Astrocyte (in vitro differentiated cells and primary cell): ENCODE measurements at regions not wholly inside any gene's neighbourhood (a gene's known extent, or its start where the extent isn't known, plus 50 kb on each side); places are given as distances from the start of the nearest gene placed in this dataset.

Experiments
- EZH2 ChIP-seq: IDR thresholded peaks from 2 replicates; pipeline ENCODE4 v1.6.1; 2012; ENCODE audit warnings: mild to moderate bottlenecking, low read length, inconsistent platforms; ENCODE audit not compliant: insufficient read depth
- TF ChIP-seq, protein P1 (sequence below): IDR thresholded peaks from 2 replicates; pipeline ENCODE4 v1.5.1; 2011; ENCODE audit warnings: low read depth, mild to moderate bottlenecking, inconsistent platforms, low read length, moderate library complexity; ENCODE audit not compliant: insufficient read depth

DNA sequence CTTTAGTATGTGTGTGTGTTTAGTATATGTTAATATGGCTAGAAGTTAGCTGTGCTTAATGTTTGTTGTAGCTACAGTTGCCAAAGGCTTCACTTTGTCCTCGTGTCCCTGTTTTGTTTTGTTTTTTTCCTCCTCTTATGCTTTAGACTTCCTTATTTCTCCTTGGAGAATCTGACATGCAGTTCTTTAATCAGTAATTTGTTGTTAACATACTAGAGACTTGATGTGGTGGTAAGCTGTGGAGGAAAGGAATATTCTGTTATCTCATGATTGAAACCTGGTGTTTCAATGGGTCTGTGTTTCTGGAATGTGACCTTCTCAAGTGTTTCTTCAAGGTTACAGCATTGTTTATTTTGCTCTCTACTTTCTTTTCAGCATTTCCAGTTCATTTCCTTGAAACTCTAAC is 515.6 kb upstream of the ST8SIA4 start:
- TF ChIP-seq, protein P1, sequence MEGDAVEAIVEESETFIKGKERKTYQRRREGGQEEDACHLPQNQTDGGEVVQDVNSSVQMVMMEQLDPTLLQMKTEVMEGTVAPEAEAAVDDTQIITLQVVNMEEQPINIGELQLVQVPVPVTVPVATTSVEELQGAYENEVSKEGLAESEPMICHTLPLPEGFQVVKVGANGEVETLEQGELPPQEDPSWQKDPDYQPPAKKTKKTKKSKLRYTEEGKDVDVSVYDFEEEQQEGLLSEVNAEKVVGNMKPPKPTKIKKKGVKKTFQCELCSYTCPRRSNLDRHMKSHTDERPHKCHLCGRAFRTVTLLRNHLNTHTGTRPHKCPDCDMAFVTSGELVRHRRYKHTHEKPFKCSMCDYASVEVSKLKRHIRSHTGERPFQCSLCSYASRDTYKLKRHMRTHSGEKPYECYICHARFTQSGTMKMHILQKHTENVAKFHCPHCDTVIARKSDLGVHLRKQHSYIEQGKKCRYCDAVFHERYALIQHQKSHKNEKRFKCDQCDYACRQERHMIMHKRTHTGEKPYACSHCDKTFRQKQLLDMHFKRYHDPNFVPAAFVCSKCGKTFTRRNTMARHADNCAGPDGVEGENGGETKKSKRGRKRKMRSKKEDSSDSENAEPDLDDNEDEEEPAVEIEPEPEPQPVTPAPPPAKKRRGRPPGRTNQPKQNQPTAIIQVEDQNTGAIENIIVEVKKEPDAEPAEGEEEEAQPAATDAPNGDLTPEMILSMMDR: no peak
- TF ChIP-seq EZH2: no peak
